ENCODE measurements at regions not wholly inside any gene's neighbourhood (a gene's known extent, or its start where the extent isn't known, plus 50 kb on each side); places are given as distances from the start of the nearest gene placed in this dataset.

- peak in 1 of 3 donors; percentile 29 for DNase-seq
Observed at GRCh38 chr4:26020083-26020668, 106.2 kb downstream of the SMIM20 start.

- DNase-seq: peak; percentile 60 to 76 (median 69)
Observed at GRCh38 chr4:26020881-26021280, 106.9 kb downstream of the SMIM20 start.

GRCh38 chr4:26021417-26022345 is 107.7 kb downstream of the SMIM20 start:
- no peak for DNase-seq

- DNase-seq: peak; percentile 78 to 92 (median 87)
Observed at GRCh38 chr4:26022346-26023202, 108.6 kb downstream of the SMIM20 start.

GRCh38 chr4:26023203-26023972 is 109.4 kb downstream of the SMIM20 start:
- DNase-seq: peak in 2 of 3 donors; percentile 54 to 76

GRCh38 chr4:26024079-26024478 is 110.1 kb downstream of the SMIM20 start:
- DNase-seq: no peak

GRCh38 chr4:26028133-26028792 is 114.2 kb downstream of the SMIM20 start:
- no peak for DNase-seq

- DNase-seq: peak in 2 of 3 donors; percentile 84 to 91
Observed at GRCh38 chr4:26028793-26029567, 115.0 kb downstream of the SMIM20 start.

- DNase-seq: no peak
Observed at GRCh38 chr4:26029568-26030131, 115.6 kb downstream of the SMIM20 start.

- DNase-seq: peak in 1 of 3 donors; percentile 54
Observed at GRCh38 chr4:26030260-26030667, 116.2 kb downstream of the SMIM20 start.

GRCh38 chr4:26030780-26031179 is 116.8 kb downstream of the SMIM20 start:
- DNase-seq: no peak

- DNase-seq: no peak
Observed at GRCh38 chr4:26031704-26032103, 117.7 kb downstream of the SMIM20 start.

- DNase-seq: no peak
Observed at GRCh38 chr4:26032142-26032541, 118.1 kb downstream of the SMIM20 start.

GRCh38 chr4:26032630-26033317 is 118.8 kb downstream of the SMIM20 start:
- DNase-seq: peak; percentile 76 to 95 (median 88)

- DNase-seq: no peak
Observed at GRCh38 chr4:26033389-26033788, 119.4 kb downstream of the SMIM20 start.

- no peak for DNase-seq
Observed at GRCh38 chr4:26034849-26035248, 120.8 kb downstream of the SMIM20 start.

- DNase-seq: peak in 2 of 3 donors; percentile 78 to 88
Observed at GRCh38 chr4:26035921-26036320, 121.9 kb downstream of the SMIM20 start.

- DNase-seq: peak in 1 of 3 donors; percentile 59
Observed at GRCh38 chr4:26039639-26040359, 125.8 kb downstream of the SMIM20 start.

Measured in muscle of back (tissue), 3 donors.